ENCODE measurements at regions not wholly inside any gene's neighbourhood (a gene's known extent, or its start where the extent isn't known, plus 50 kb on each side); places are given as distances from the start of the nearest gene placed in this dataset.

DNA sequence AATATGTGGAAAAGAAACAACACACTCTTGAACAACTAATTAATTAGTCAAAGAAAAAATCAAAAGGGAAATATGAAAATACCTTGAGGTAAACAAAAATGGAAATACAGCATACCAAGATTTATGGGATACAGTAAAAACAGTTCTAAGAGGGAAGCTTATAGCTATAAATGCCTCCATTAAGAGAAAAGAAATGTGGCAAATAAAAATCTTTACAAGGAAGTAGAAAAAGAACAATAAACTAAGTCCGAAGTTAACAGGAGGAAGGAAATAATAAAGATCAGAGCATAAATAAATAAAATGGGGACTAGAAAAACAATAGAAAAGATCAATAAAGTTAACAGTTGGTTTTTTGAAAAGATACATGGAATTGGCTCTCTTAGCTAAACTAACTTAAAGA, 267.8 kb upstream of the NRP1 start:
- DNase-seq (ENCODE audit: low read depth): no peak

DNA sequence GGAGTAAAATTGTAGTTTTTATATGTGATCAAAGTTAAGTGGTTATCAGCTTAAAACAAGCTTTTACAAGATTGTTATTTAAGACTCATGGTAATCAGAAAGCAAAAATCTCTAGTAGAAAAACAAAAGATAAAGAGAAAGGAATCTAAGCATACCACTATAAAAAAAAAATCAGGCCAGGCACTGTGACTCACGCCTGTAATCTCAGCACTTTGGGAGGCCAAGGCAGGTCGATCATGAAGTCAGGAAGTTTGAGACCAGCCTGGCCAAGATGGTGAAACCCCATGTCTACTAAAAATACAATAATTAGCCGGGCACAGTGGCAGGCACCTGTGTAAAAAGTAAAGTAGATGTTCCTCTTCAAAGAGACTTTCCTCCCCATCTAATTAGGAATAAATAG, 265.9 kb upstream of the NRP1 start:
- DNase-seq (ENCODE audit: low read depth): peak; percentile 67

DNA sequence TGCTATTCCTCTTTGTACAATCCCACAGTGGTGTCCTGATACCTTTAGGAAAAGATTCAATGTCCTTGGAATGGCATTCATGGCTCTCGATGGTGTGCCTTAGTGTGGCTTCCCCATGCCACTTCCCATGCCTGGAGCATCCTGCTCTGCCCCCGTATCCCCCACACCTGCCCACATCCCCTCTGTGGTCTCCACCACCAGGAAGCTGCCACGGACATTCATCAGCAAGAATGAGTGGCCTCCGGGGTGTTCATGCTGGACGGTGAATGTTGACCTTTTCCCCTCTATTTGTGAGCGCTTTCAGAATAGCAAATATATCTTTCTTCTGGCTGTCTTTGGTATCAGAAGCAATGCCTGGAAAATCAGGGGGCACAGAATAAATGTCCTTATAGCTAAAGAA, 262.0 kb upstream of the NRP1 start:
- DNase-seq (ENCODE audit: low read depth): no peak

DNA sequence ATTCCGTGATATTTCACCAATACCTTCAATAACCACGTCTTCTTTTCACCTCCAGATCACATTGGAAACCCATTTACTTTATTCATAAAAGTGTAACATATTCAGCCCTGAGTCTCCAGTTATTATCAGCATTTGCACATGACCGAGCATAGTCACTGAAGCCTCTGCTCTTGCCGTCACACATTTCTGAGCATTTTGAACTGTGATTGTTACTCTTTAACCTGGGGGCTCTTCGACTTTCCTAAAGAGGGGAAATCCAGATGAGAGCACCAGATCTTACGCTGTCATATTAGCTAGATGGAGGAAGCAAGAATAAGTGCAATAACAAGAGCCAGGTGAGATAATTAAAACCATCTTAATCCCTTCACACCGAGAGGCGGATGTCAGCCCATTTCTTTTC, 260.0 kb upstream of the NRP1 start:
- no peak for DNase-seq (ENCODE audit: low read depth)

DNA sequence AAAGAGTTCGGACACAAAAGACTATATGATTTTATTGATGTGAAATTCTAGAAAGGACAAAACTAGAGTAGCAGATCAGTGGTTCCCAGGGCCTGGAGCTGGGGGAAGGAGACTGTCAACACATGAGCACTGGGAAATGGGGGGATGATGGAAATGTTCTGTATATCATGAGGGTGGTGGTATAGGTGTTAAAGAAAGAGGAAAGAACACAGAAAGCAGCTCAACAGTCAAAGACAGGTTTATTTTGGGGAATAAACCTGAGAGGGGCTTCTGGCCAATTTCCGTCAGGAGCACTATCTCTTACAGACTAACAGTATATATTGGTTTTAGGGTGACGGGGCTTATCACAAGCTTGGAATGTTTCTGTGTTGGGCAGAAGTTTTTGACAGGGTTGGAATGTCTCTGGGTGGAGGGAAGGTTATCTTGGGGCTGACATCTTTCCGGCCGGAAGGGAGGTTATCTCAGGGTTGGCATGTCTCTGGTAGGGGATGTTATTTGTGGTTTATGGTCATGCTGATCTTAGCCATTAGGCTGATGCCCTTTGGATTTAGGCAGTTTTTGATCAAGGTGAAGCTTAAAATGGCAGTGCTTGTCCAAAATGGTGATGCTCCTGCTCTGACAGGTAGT, 254.6 kb upstream of the NRP1 start:
- no peak for DNase-seq (ENCODE audit: low read depth)

DNA sequence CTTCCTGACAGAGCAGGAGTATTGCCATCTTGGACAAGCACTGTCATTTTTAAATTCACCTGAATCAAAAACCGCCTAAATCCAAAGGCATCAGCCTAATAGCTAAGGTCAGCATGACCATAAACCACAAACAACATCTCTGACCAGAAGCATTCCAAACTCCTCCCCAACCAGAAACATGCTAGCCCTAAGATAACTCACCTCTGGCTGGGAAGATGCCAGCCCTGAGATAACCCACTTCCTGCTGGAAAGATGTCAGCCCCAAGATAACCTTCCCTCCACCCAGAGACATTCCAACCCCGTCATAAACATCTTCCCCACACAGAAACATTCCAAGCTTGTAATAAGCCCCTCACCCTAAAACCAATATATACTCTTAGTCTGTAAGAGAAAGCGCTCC, 250.1 kb upstream of the NRP1 start:
- DNase-seq (ENCODE audit: low read depth): peak; percentile 12

DNA sequence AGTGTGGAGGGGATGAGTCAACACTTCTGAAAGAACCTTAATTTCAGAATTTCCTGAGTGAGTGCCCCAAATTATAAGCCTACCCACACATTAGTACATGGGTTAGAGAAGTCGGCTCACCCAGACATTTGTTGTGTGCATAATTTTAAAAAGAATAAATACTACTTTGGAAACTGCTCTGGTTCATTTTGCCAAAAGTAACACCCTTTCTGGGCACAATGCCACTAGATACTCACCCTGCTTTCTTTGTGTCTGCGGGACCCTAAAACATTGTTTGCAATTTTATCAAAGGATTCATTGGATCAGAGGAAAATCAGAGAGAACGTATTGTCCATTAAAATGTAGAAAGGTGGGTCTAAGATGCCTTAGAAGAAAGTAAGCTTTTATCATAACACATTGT, 245.5 kb upstream of the NRP1 start:
- no peak for DNase-seq (ENCODE audit: low read depth)

DNA sequence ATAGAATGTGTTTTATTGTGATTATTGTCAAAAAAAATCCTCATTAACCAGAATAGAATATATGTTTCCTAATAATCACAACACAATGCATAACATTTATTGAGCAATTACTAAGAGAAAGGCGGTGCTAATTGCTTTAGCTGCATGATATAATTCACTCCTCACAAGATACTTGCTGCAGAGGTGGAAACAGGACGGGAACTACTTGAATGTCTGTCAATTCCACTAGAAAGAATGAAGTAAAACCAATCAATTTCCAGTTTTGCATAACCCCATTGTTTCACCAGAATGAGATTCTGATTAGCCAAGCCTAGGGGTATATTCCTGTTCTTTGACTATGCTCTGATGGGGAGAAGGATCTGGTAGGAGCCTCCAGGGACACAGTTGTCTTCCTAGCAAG, 239.1 kb upstream of the NRP1 start:
- DNase-seq (ENCODE audit: low read depth): no peak

DNA sequence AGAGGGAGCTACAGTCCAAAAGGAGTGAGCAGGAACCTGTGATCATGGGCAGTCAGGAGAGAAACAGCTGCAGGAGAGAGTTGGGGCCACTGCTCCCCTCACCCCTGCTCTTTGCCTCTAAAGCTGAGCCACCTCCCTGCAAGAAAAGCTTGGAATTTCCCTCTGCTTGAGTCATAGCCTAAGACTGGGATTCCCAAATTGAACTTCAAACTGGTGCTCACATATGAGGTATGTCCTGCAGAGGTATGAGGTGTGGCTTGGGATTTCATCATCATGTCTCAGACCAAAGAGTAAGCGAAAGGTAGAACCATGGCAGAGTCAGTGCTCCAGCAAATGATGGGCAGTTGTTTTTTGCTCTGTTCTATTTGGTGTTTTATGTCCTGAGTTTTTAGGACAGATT, 237.1 kb upstream of the NRP1 start:
- peak; percentile 18 for DNase-seq (ENCODE audit: low read depth)

DNA sequence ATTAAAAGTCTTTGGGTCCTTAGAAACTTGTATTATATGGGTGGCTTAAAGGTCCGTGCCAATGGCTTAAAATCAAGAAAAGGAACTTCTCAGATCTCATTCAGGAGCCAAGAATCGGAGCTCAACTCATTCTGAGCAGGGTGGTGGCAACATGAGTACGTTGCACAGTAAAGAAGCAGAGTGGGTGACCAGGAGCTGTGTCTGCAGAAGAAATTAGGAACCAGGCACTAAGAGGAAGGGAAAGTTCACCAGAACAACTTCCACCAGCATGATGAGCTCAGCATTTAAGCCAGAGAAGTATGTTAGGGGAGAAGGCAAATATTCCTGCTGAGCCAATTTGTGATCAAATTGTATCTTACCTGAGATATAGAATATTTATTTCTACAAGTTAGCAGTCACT, 236.0 kb upstream of the NRP1 start:
- no peak for DNase-seq (ENCODE audit: low read depth)

DNA sequence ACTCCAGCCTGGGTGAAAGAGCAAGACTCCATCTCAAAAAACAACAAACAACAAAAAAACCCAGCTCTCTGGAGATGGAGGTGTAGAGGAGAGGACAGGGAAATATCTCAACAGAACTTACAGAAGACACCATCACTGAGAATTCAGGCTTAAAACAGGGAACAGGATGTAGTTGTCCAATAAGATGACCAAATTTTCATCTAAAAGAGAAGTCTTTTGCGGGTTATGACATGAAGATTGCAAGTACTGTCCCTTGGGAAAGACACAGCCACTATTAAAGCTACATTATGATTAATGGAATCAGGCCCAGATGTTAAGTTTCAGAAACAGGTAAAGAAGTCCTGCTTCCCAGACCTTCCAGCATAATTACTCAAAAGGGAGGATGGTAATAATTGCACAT, 235.2 kb upstream of the NRP1 start:
- DNase-seq (ENCODE audit: low read depth): no peak

DNA sequence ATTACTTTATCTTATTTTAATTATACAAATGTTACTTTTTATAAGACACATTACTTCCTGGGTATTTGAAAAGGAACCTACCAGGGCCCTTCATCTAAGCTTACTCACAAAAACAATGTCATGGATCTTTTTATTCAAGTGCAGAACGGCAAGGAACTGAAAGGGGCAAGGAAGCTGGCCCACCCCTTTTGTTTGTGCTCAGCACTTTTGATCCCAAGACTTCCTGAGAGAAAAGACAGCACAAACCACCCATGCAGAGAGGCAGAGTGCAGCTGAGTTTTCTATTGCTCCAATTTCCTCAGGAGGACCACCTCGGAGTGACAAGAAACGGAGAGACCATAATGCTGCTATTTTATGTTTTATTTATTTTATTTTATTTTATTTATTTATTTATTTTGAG, 232.0 kb upstream of the NRP1 start:
- no peak for DNase-seq (ENCODE audit: low read depth)

DNA sequence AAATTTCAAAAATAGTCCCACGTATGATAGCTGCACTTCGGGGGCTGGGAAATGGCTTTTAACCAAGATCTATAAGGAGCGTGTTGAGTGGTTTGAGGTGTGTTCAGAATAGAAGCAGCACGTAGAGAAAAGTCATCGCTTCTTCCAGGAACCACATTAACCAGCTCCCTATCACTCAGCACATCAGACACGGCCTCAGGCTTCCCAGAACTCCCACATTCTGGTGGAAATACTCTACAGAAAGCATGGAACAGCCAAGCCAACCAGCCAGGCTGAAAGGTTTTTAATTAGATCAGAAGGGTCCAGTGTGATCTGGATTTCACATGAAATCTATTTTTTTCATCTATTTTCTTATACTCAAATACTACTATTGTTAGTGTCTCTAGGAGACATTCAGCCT, 231.5 kb upstream of the NRP1 start:
- DNase-seq (ENCODE audit: low read depth): no peak

DNA sequence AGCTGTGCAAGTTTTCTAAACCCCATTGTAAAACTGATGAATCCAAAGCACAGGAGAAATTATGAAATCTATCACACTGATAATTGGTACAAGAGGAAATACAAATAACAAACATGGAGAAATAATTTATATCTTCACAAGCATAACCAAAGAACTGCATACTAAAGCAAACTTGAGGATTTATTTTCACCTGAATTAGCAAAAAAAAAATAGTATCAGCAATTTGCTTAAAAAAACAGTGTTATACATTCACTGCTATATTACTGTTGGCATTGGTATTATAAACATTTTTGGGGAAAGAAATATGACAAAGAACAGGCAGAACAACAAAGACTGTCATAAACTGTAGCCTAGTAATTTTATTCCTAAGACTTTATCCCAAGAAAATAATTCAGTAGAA, 230.8 kb upstream of the NRP1 start:
- DNase-seq (ENCODE audit: low read depth): no peak

DNA sequence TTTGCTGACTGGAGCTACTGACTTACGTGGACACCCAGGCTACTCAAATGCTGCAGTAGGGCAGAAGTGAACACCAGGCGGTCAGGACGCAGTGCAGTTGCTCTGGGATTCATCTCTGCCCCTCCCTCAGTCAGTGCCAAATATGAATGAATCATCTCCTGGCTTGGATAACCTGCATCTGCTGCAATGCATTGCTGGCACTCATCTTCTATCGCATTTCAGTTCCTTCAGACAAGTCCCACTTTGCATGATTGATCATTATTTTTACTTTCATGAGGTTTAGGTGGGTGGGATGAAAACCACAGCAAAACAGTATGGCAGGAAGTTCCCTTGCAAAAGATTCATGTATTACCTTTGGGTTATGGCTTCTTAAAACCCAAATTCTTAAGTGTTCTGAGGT, 224.6 kb upstream of the NRP1 start:
- DNase-seq (ENCODE audit: low read depth): peak; percentile 76

DNA sequence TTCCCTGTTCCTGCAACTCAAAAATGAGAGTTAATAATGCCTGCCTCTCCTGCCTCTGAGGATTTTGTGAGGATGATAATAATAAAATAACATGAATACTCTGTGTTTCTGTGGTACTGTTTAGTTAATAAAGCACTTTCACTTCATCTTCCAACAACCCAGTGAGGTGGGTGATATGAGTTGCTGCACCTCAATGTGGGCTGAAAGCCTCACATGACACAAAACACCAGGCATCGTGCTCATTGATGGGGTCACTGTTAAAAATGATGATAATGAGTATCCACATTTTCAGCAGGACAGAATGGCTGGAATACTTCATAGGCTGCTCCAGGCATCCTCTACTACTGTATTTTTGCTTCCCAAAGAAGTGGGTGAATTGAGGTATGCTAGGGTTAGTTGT, 222.8 kb upstream of the NRP1 start:
- DNase-seq (ENCODE audit: low read depth): no peak

DNA sequence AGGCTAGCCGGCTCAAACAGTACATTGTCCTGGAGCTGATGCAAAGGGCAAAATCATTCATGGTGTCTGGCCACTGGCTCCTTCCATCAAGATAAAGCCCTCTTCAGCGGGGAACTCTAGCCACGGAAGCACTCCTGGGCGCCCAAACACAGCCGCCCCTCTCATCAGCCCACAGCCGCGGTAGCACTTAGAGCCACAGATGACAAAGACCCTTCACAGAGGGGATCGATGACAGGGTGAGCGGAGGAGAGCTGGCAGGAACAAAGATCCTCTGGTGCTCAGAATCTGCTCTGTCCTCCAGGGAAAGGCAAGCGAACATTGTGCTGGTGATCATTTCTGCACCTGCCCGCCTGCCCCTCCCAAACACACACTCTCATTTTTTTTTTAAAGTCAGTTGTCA, 222.2 kb upstream of the NRP1 start:
- no peak for DNase-seq (ENCODE audit: low read depth)

DNA sequence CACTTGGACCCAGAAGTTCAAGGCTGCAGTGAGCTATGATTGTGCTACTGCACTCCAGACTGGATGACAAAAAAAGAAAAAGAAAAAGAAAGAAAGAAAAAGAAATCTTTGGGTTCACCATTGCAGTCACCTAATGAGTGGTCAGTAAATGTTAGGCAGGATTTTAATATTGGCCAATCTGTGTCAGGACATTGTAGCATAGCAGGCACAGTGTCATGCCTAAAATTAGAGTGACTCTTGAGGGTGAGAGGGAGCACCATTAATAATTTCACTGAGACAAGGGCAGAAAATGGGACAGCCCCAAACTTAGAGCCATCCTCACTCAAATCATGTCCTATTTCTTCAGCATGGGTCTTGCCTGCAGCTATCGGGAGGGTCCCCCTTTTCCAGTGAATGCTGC, 221.6 kb upstream of the NRP1 start:
- DNase-seq (ENCODE audit: low read depth): no peak

DNA sequence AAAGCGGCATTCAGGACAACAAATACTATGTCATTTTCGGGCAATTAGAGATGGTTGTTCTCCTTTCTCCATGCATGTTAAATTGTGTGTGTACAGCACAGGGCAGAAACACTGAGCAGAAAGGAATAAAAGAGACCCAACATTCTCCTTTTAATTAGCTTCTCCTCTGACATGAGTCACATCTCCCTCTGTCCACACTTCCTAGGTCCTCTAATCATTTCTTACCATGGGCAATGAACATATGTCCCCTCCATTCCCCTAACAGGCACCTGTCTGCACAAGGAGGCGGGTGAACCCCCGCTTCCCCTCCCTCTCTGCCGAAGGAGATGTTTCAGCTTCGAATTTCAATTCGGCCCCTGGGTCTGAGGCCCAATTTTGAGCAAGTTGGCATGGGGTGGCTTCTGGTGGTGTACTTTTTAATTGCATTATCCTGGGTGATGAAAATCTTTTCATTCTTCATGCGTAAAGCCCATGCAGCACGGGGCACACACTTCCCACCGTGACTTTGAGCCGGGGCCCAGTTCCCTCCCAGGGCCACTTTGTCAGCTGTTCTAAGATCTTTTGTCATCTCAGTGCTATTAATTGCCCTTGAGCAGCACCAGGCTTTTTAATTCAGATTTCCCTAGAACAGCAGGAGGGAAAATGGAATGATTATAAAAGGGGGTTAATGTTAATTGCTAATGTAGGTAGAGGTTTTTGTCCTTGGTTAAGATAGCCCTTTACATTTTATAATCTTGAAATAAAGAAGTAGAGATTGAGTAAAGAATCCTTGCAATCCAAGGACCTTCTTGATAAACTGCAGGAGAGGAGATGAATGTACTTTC, 219.5 kb upstream of the NRP1 start:
- DNase-seq (ENCODE audit: low read depth): no peak

DNA sequence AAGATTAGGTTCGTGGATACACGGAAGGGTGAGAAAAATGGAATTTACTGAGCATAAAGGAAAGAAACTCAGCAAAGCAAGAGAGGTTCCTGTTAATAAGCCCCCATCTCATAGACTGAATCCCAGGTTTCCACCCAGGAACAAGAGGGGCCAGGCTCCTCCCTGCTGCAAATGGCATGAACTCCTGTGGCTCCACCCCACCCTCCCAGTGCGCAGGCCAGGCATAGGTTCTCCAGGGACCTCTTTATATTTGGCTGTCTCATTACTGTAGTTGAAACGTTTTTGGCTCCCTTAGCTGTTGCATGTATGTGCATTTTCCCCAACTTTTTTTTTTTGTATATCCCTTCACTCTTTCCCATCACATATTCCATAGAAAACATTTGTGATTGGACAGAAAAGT, 217.8 kb upstream of the NRP1 start:
- no peak for DNase-seq (ENCODE audit: low read depth)

DNA sequence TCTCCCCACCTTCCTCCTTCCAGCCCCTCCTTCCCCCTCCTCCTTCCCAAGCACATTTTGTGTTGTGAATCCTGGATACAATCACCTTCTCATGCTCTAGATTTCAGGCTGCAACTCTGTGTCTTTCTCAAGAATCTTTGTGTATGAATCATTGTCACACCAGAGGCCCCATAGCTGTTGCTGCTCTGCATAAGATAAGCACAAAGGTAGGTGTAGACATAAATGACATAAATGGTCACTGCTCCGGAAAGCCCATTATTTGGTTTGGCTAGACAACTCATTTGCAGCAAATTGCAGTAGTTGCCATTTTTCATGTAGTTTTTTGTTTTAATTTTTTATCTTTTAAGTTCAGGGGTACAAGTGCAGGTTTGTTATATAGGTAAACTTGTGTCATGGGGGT, 216.3 kb upstream of the NRP1 start:
- DNase-seq (ENCODE audit: low read depth): no peak

DNA sequence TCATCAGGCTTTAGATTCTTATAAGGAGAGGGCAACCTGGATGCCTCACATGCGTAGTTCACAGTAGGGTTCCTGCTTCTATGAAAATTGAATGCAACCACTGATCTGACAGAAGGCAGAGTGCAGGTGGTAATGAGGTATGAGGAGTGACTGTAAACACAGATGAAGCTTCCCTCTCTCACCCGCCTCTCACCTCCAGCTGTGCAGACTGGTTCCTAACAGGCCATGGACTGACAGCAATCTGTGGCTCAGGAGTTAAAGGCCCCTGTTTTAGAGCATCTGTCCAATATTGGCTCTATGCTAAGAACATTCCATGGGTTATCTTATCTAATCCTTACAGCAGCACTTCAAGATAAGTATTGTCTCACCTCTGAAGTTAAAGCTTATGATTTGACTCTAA, 213.5 kb upstream of the NRP1 start:
- DNase-seq (ENCODE audit: low read depth): no peak

DNA sequence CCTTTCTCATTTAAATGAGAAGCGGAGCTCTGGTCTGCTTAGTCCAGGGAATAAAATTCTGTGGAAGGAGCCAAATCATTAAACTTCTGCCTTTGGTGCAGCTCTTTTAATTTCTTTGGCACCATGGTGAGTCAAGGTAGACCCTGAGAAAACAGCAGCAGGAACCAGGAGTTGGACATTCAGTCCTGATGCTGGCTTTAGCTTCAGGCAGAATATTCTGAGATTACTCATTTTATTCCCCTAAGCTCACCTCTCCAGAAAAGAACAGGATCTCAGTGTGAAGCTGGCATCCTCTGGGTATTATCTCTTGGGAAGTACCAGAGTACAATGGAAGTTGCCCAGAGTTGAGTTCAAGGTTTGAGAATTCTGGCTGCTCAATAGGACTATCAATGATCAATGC, 211.6 kb upstream of the NRP1 start:
- DNase-seq (ENCODE audit: low read depth): no peak
